Keratinocyte (primary cell): ENCODE measurements at regions not wholly inside any gene's neighbourhood (a gene's known extent, or its start where the extent isn't known, plus 50 kb on each side); places are given as distances from the start of the nearest gene placed in this dataset.

ENCODE experiments used
- EZH2 ChIP-seq: IDR thresholded peaks from one replicate; pipeline ENCODE4 v1.6.1; 2012; ENCODE audit warnings: inconsistent platforms, mild to moderate bottlenecking, low read length, moderate library complexity
- TF ChIP-seq, protein P1 (sequence below), 3 experiments: IDR thresholded peaks in 1 of 3; conservative IDR thresholded peaks in 1 of 3; optimal IDR thresholded peaks in 1 of 3; 2 replicates in 2 of 3; 3 replicates in 1 of 3; pipeline versions ENCODE3 to v1.5.1; 2011; ENCODE audit warnings: low read length in 3 of 3, mild to moderate bottlenecking in 3 of 3, moderate library complexity in 2 of 3, control low read depth in 1 of 3, inconsistent platforms in 1 of 3; ENCODE audit not compliant: insufficient read depth in 2 of 3; ENCODE audit errors: extremely low read depth in 1 of 3

DNA sequence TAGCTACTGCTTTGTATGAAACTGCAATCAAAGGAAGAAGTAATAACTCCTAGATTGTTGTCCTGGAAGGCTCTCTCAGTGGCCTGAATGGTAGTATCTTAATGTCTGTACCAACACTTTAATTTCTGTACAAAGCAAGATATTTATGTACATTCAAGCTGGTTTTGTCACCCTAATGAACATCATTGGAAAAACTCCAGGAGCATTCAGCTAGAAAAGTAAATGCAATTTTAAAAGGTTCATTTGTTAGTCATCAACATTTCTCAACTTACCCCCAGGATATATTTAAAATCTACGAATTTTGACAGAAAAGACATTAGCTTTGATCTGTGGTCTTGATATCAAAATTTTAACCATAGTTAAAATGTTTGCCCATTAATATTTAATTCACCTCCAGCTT lies 80.0 kb upstream of the FGF13 start:
- TF ChIP-seq, protein P1, sequence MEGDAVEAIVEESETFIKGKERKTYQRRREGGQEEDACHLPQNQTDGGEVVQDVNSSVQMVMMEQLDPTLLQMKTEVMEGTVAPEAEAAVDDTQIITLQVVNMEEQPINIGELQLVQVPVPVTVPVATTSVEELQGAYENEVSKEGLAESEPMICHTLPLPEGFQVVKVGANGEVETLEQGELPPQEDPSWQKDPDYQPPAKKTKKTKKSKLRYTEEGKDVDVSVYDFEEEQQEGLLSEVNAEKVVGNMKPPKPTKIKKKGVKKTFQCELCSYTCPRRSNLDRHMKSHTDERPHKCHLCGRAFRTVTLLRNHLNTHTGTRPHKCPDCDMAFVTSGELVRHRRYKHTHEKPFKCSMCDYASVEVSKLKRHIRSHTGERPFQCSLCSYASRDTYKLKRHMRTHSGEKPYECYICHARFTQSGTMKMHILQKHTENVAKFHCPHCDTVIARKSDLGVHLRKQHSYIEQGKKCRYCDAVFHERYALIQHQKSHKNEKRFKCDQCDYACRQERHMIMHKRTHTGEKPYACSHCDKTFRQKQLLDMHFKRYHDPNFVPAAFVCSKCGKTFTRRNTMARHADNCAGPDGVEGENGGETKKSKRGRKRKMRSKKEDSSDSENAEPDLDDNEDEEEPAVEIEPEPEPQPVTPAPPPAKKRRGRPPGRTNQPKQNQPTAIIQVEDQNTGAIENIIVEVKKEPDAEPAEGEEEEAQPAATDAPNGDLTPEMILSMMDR (optimal IDR thresholded peaks at IDR 0.05 in 1 of 3, IDR thresholded peaks at IDR 0.05 in 1 of 3, conservative IDR thresholded peaks at IDR 0.05 in 1 of 3; ENCODE audit: extremely low read depth in 1 of 3, insufficient read depth in 2 of 3, low read length in 3 of 3) = no peak
- TF ChIP-seq EZH2 = no peak
